HG03095 (cell line): ENCODE measurements at regions not wholly inside any gene's neighbourhood (a gene's known extent, or its start where the extent isn't known, plus 50 kb on each side); places are given as distances from the start of the nearest gene placed in this dataset.

Experiments used
- ATAC-seq: cut with Tn5 transposase; IDR thresholded peaks from one replicate; pipeline ENCODE4 v1.9.1; 2021; ENCODE audit warnings: moderate library complexity; ENCODE audit not compliant: unreplicated experiment

- no peak for ATAC-seq
These were observed 208.3 kb upstream of the SALL1 start for GRCh38 chr16:51359141-51359955.

GRCh38 chr16:51357839-51358238 lies 206.8 kb upstream of the SALL1 start:
- ATAC-seq, result no peak

- no peak for ATAC-seq
These were observed 204.8 kb upstream of the SALL1 start for GRCh38 chr16:51355875-51356274.

GRCh38 chr16:51355195-51355594 lies 204.1 kb upstream of the SALL1 start:
- no peak for ATAC-seq

- ATAC-seq, result no peak
These were observed 202.0 kb upstream of the SALL1 start for GRCh38 chr16:51353055-51353454.

- no peak for ATAC-seq
These were observed 198.6 kb upstream of the SALL1 start for GRCh38 chr16:51349626-51350025.

GRCh38 chr16:51343411-51343810 lies 192.3 kb upstream of the SALL1 start:
- no peak for ATAC-seq

- ATAC-seq, result no peak
These were observed 190.1 kb upstream of the SALL1 start for GRCh38 chr16:51341204-51341603.

- no peak for ATAC-seq
These were observed 186.6 kb upstream of the SALL1 start for GRCh38 chr16:51337662-51338061.

- ATAC-seq, result no peak
These were observed 177.7 kb upstream of the SALL1 start for GRCh38 chr16:51328733-51329132.

- ATAC-seq, result no peak
These were observed 175.9 kb upstream of the SALL1 start for GRCh38 chr16:51327001-51327400.

GRCh38 chr16:51326131-51326856 lies 175.2 kb upstream of the SALL1 start:
- no peak for ATAC-seq

- ATAC-seq, result no peak
These were observed 170.2 kb upstream of the SALL1 start for GRCh38 chr16:51321251-51321650.

- ATAC-seq, result no peak
These were observed 166.5 kb upstream of the SALL1 start for GRCh38 chr16:51317575-51317974.

- no peak for ATAC-seq
These were observed 162.1 kb upstream of the SALL1 start for GRCh38 chr16:51313198-51313597.

- no peak for ATAC-seq
These were observed 161.5 kb upstream of the SALL1 start for GRCh38 chr16:51312363-51313150.

- no peak for ATAC-seq
These were observed 159.1 kb upstream of the SALL1 start for GRCh38 chr16:51310159-51310558.

GRCh38 chr16:51306886-51307595 lies 156.0 kb upstream of the SALL1 start:
- ATAC-seq, result no peak

- ATAC-seq, result no peak
These were observed 155.0 kb upstream of the SALL1 start for GRCh38 chr16:51306116-51306515.

- no peak for ATAC-seq
These were observed 154.3 kb upstream of the SALL1 start for GRCh38 chr16:51305337-51305736.

- ATAC-seq, result no peak
These were observed 151.0 kb upstream of the SALL1 start for GRCh38 chr16:51302042-51302441.
